H1 (cell line): ENCODE measurements at regions not wholly inside any gene's neighbourhood (a gene's known extent, or its start where the extent isn't known, plus 50 kb on each side); places are given as distances from the start of the nearest gene placed in this dataset.

Source experiments
- CTCF ChIA-PET: fragments of 300-600 bp; sonication (Branson Sonifier 250); formaldehyde crosslinking; loops from one replicate; lab custom pipeline; 2021; ENCODE audit not compliant: partially characterized antibody; lab: Charles Lee
- POLR2A ChIA-PET: fragments of 300-600 bp; sonication (Branson Sonifier 250); formaldehyde crosslinking; loops from one replicate; lab custom pipeline; 2021; ENCODE audit warnings: inconsistent platforms; ENCODE audit not compliant: partially characterized antibody; lab: Charles Lee
- DNase-seq, 2 experiments: peaks; one replicate each; pipeline versions ENCODE4 v3.0.0 to v3.0.0-alpha.2; 2010 to 2022; ENCODE audit warnings: low spot score in 2 of 2, low read depth in 1 of 2, mixed read lengths in 1 of 2
- FAIRE-seq: peaks from 2 replicates; lab custom pipeline; 2011; peaks lifted over from hg19 to GRCh38; lab: Jason Lieb, UNC
- H2AFZ ChIP-seq: 2 replicates; pipeline ENCODE4 v1.8.1; 2012; ENCODE audit warnings: low read length, inconsistent platforms
- H2AK5ac ChIP-seq: 2 replicates; pipeline ENCODE4 v1.6.1; 2013; ENCODE audit warnings: low read depth, low read length
- H2BK120ac ChIP-seq: replicated peaks from 2 replicates; pipeline ENCODE3; 2013; ENCODE audit warnings: low read depth, low read length, inconsistent platforms
- H2BK12ac ChIP-seq: 2 replicates; pipeline ENCODE4 v1.6.1; 2013; ENCODE audit warnings: low read depth, low read length
- H2BK15ac ChIP-seq: 2 replicates; pipeline ENCODE4 v1.6.1; 2013; ENCODE audit warnings: low read length
- H2BK20ac ChIP-seq: 2 replicates; pipeline ENCODE4 v1.6.1; 2013; ENCODE audit warnings: low read length
- H2BK5ac ChIP-seq: 2 replicates; pipeline ENCODE4 v1.6.1; 2013; ENCODE audit warnings: low read depth, low read length
- H3K14ac ChIP-seq: 2 replicates; pipeline ENCODE4 v1.6.1; 2013; ENCODE audit warnings: inconsistent platforms; ENCODE audit not compliant: insufficient read length
- H3K18ac ChIP-seq: 2 replicates; pipeline ENCODE4 v1.6.1; 2013; ENCODE audit warnings: low read length; ENCODE audit errors: extremely low read depth
- H3K23ac ChIP-seq: 2 replicates; pipeline ENCODE4 v1.6.1; 2013; ENCODE audit warnings: inconsistent platforms; ENCODE audit not compliant: insufficient read length
- H3K23me2 ChIP-seq: 2 replicates; pipeline ENCODE4 v1.6.1; 2013; ENCODE audit warnings: low read depth, low read length
- H3K27ac ChIP-seq: 2 replicates; pipeline ENCODE4 v1.6.1; 2011; ENCODE audit warnings: low read depth, low read length, inconsistent platforms
- H3K27me3 ChIP-seq, 4 experiments: replicated peaks in 1 of 4; 1 replicate in 1 of 4; 2 replicates in 3 of 4; pipeline versions ENCODE4 v1.6.1 to v1.8.1; 2011 to 2013; ENCODE audit warnings: low read length in 3 of 4, mild to moderate bottlenecking in 3 of 4, inconsistent platforms in 2 of 4, mixed read lengths in 2 of 4, moderate library complexity in 1 of 4; ENCODE audit not compliant: control insufficient read depth in 3 of 4, insufficient read depth in 3 of 4; ENCODE audit errors: extremely low read depth in 1 of 4
- H3K36me3 ChIP-seq, 4 experiments: 2 replicates each; pipeline versions ENCODE4 v1.6.1 to v1.8.1; 2011 to 2013; ENCODE audit warnings: mild to moderate bottlenecking in 4 of 4, low read length in 3 of 4, moderate library complexity in 2 of 4, control low read depth in 1 of 4, inconsistent platforms in 1 of 4; ENCODE audit not compliant: insufficient read depth in 4 of 4, control insufficient read depth in 2 of 4
- H3K4ac ChIP-seq: replicated peaks from 2 replicates; pipeline ENCODE3; 2013; ENCODE audit warnings: low read length, low read depth, mixed read lengths, inconsistent platforms; ENCODE audit not compliant: insufficient read length
- H3K4me1 ChIP-seq, 4 experiments: replicated peaks in 1 of 4; 1 replicate in 1 of 4; 2 replicates in 3 of 4; pipeline versions ENCODE4 v1.6.1 to v1.8.1; 2011 to 2013; ENCODE audit warnings: low read length in 3 of 4, inconsistent platforms in 2 of 4, mixed read lengths in 1 of 4; ENCODE audit not compliant: insufficient read depth in 4 of 4, control insufficient read depth in 3 of 4
- H3K4me2 ChIP-seq, 2 experiments: 2 replicates each; pipeline versions ENCODE4 v1.6.1 to v1.8.1; 2011 to 2013; ENCODE audit warnings: low read depth in 2 of 2, low read length in 2 of 2, control low read depth in 1 of 2, inconsistent platforms in 1 of 2, mild to moderate bottlenecking in 1 of 2; ENCODE audit not compliant: insufficient read depth in 1 of 2
- H3K4me3 ChIP-seq, 4 experiments: fragments of 200-600, 300-600 bp in 1 of 4; sonication (generic), shearing (Covaris generic), sonication (Bioruptor Twin) in 1 of 4; 2 replicates each; pipeline versions ENCODE4 v1.5.1 to v1.8.1; 2011 to 2016; ENCODE audit warnings: low read length in 4 of 4, low read depth in 3 of 4, control low read depth in 2 of 4, inconsistent platforms in 2 of 4, mild to moderate bottlenecking in 2 of 4, mixed read lengths in 1 of 4, moderate library complexity in 1 of 4; ENCODE audit not compliant: insufficient read depth in 2 of 4; ENCODE audit errors: extremely low read depth in 1 of 4
- H3K56ac ChIP-seq: replicated peaks from 2 replicates; pipeline ENCODE3; 2013; ENCODE audit warnings: low read depth, mild to moderate bottlenecking, mixed read lengths, low read length, inconsistent platforms; ENCODE audit not compliant: insufficient read length
- H3K79me1 ChIP-seq: 2 replicates; pipeline ENCODE4 v1.6.1; 2013; ENCODE audit warnings: low read depth, low read length, control low read depth
- H3K79me2 ChIP-seq, 2 experiments: 2 replicates each; pipeline versions ENCODE4 v1.6.1 to v1.8.1; 2012 to 2013; ENCODE audit warnings: low read length in 2 of 2, mild to moderate bottlenecking in 2 of 2, inconsistent platforms in 1 of 2; ENCODE audit not compliant: insufficient read depth in 2 of 2, control insufficient read depth in 1 of 2
- H3K9ac ChIP-seq, 4 experiments: replicated peaks in 1 of 4; 1 replicate in 1 of 4; 2 replicates in 3 of 4; pipeline versions ENCODE4 v1.6.1 to v1.8.1; 2011 to 2013; ENCODE audit warnings: low read depth in 3 of 4, low read length in 3 of 4, control low read depth in 2 of 4, mild to moderate bottlenecking in 2 of 4, moderate library complexity in 2 of 4, inconsistent platforms in 1 of 4; ENCODE audit errors: extremely low read depth in 1 of 4
- H3K9me3 ChIP-seq, 2 experiments: 2 replicates each; pipeline versions ENCODE4 v1.6.1 to v1.8.1; 2012 to 2013; ENCODE audit warnings: mild to moderate bottlenecking in 2 of 2, moderate library complexity in 2 of 2, control low read depth in 1 of 2, inconsistent platforms in 1 of 2, low read depth in 1 of 2, low read length in 1 of 2, mixed read lengths in 1 of 2; ENCODE audit not compliant: insufficient read depth in 2 of 2
- H4K20me1 ChIP-seq, 2 experiments: replicated peaks in 1 of 2; 2 replicates each; pipeline versions ENCODE3 to v1.8.1; 2011 to 2013; ENCODE audit warnings: inconsistent platforms in 2 of 2, low read length in 2 of 2, mild to moderate bottlenecking in 1 of 2; ENCODE audit not compliant: insufficient read depth in 2 of 2, control insufficient read depth in 1 of 2
- H4K5ac ChIP-seq: 2 replicates; pipeline ENCODE4 v1.6.1; 2013; ENCODE audit warnings: low read length, low read depth, mixed read lengths, inconsistent platforms; ENCODE audit not compliant: insufficient read length
- H4K8ac ChIP-seq: 2 replicates; pipeline ENCODE4 v1.8.0; 2013; ENCODE audit warnings: mild to moderate bottlenecking, moderate library complexity, low read length, inconsistent platforms; ENCODE audit not compliant: insufficient read depth; ENCODE audit errors: extremely low read depth
- H4K91ac ChIP-seq: replicated peaks from 2 replicates; pipeline ENCODE3; 2013; ENCODE audit warnings: low read length, mixed read lengths, inconsistent platforms; ENCODE audit not compliant: insufficient read length
- ASH2L ChIP-seq: fragments of 200-600, 300-600 bp; sonication (generic); IDR thresholded peaks from one replicate; pipeline ENCODE4 v1.7.1; 2017; ENCODE audit warnings: low read length
- EZH2 ChIP-seq: fragments of 200-600 bp; sonication (generic); IDR thresholded peaks from 2 replicates; pipeline ENCODE4 v1.7.1; 2012; ENCODE audit warnings: low read depth, mild to moderate bottlenecking, moderate library complexity, low read length, inconsistent platforms; ENCODE audit not compliant: severe bottlenecking
- SAP30 ChIP-seq: fragments of 300-600 bp; sonication (generic); IDR thresholded peaks from 2 replicates; pipeline ENCODE4 v1.7.1; 2012; ENCODE audit warnings: low read length, moderate library complexity, mild to moderate bottlenecking, inconsistent platforms; ENCODE audit not compliant: insufficient read depth, insufficient replicate concordance
- SRF ChIP-seq: IDR thresholded peaks from 2 replicates; pipeline ENCODE4 v1.6.1; 2011; ENCODE audit warnings: mild to moderate bottlenecking, low read depth, low read length, moderate library complexity
- WGBS, 2 experiments: shearing (Covaris generic) in 1 of 2; methylation state at CpG; one replicate each; pipeline versions ENCODE4 v1.1.6 to v1.1.7; 2013 to 2015; ENCODE audit warnings: low lambda C conversion rate in 2 of 2, mixed read lengths in 2 of 2, inconsistent platforms in 1 of 2, low coverage in 1 of 2, missing lambda C conversion rate in 1 of 2; ENCODE audit not compliant: insufficient replicate concordance in 2 of 2, insufficient coverage in 1 of 2, insufficient read length in 1 of 2; ENCODE audit errors: extremely low coverage in 1 of 2, missing lambda C conversion rate in 1 of 2; 5-methylcytosine and 5-hydroxymethylcytosine counted together

DNA sequence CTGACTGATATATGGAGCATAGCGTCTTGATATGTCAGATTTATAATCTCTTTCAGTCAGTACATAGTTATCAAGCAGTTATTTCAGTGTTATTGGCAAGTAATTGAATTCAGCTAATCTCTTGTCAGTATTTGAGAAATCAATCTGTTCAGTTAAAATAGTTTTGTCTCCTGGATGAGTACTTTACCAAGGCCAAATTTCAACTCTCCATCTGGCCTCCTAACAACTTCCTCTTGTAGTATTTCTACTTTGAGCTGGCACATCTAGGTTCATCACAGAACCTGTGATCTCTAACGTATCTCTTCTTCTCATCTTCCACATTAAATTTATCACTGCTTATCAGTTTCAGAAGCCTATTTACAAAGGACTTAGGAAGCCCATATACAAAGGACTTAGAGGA, 690.5 kb downstream of the C12orf50 start:
- Histone ChIP-seq H4K91ac (no peak overlapping the region), H2BK120ac (no peak overlapping the region), H2AFZ (0 out of 2 replicates have a peak overlapping the region, but pooled peaks have one; percentile 14), H3K56ac (no peak overlapping the region), H2BK15ac (no peak overlapping the region), H2BK20ac (no peak overlapping the region), H2AK5ac (no peak overlapping the region), H3K79me2 (no peaks in the 10 kb centered on the region), H3K27ac (no peak overlapping the region), H3K23me2 (no peaks in the 10 kb centered on the region), H3K4me1 (no peaks in the 10 kb centered on the region), H3K27me3 (no peaks in the 10 kb centered on the region), H4K20me1 (no peaks in the 10 kb centered on the region), H3K23ac (no peak overlapping the region), H2BK12ac (no peak overlapping the region), H3K4ac (no peak overlapping the region), H3K9ac (no peak overlapping the region), H3K4me3 (no peak overlapping the region), H4K5ac (no peak overlapping the region), H4K8ac (no peak overlapping the region), H3K14ac (no peak overlapping the region), H3K4me2 (no peak overlapping the region), H3K79me1 (no peaks in the 10 kb centered on the region), H2BK5ac (no peak overlapping the region), H3K36me3 (no peaks in the 10 kb centered on the region), H3K18ac (no peak overlapping the region; the same call in 1 of the 2 replicates), H3K9me3 (no peaks in the 10 kb centered on the region)
- CTCF ChIA-PET = interaction anchor here (1.1 kb wide), 1 partner anchor 30 kb away, joined by 3 read pairs; no protein-coding TSS in a partner anchor
- DNase-seq (no peak), FAIRE-seq (no peak)
- TF ChIP-seq ASH2L = no peak
- no peak for TF ChIP-seq SAP30
- no peak for TF ChIP-seq EZH2
- TF ChIP-seq SRF = no peak
- POLR2A ChIA-PET = no interaction called here
- 81% methylated on average over 2 of the region's 2 CpGs; no CpG with 5 or more reads in 1 of the 2 experiments for WGBS, 2 experiments
